Esophagus (tissue), 2 donors: ENCODE measurements at regions not wholly inside any gene's neighbourhood (a gene's known extent, or its start where the extent isn't known, plus 50 kb on each side); places are given as distances from the start of the nearest gene placed in this dataset.

ENCODE experiments used
- H3K27ac ChIP-seq, 2 donors: one replicate each; pipeline ENCODE4 v1.5.1; 2013; ENCODE audit warnings: low read depth in 2 of 2, mild to moderate bottlenecking in 2 of 2, inconsistent platforms in 1 of 2, low read length in 1 of 2, moderate library complexity in 1 of 2
- H3K27me3 ChIP-seq, 2 donors: one replicate each; pipeline ENCODE4 v1.6.1; 2013; ENCODE audit warnings: low read length in 2 of 2, control low read depth in 1 of 2, mild to moderate bottlenecking in 1 of 2; ENCODE audit not compliant: insufficient read depth in 2 of 2, control insufficient read depth in 1 of 2
- H3K36me3 ChIP-seq, 2 donors: one replicate each; pipeline ENCODE4 v1.6.1; 2013; ENCODE audit warnings: low read length in 1 of 2; ENCODE audit not compliant: control insufficient read depth in 2 of 2, insufficient read depth in 2 of 2
- H3K4me1 ChIP-seq, 2 donors: one replicate each; pipeline ENCODE4 v1.6.1; 2013; ENCODE audit warnings: low read length in 1 of 2; ENCODE audit not compliant: control insufficient read depth in 2 of 2, insufficient read depth in 2 of 2
- H3K4me3 ChIP-seq, 2 donors: one replicate each; pipeline ENCODE4 v1.5.1; 2013; ENCODE audit warnings: low read length in 2 of 2, mild to moderate bottlenecking in 2 of 2, low read depth in 1 of 2, moderate library complexity in 1 of 2
- H3K9me3 ChIP-seq, 2 donors: one replicate each; pipeline ENCODE4 v1.6.1; 2013; ENCODE audit warnings: mild to moderate bottlenecking in 2 of 2, low read depth in 1 of 2, low read length in 1 of 2, moderate library complexity in 1 of 2; ENCODE audit not compliant: control insufficient read depth in 2 of 2, insufficient read depth in 1 of 2
- WGBS, 2 donors: extraction: QIAGEN DNeasy Blood & Tissue Kit; methylation state at CpG; one replicate each; pipeline ENCODE4 v1.1.7; 2013; 5-methylcytosine and 5-hydroxymethylcytosine counted together
- donor health status: healthy with polysubstance abuse.
- donor health status: Bipolar disorder and iron deficiency.

GRCh38 chr2:12223732-12224131 is 477.3 kb downstream of the LPIN1 start:
- H3K36me3 ChIP-seq = no peaks in the 10 kb centered on the region
- WGBS, 2 donors = 83 to 85% methylated on average over 6 of the region's 6 CpGs
- H3K9me3 ChIP-seq = peaks cover 4% of the 10 kb centered on the region in 2 donors

GRCh38 chr2:12226653-12227052 is 480.2 kb downstream of the LPIN1 start:
- Histone ChIP-seq H3K4me1 (no peaks in the 10 kb centered on the region), H3K36me3 (no peaks in the 10 kb centered on the region), H3K4me3 (no peak overlapping the region), H3K9me3 (peaks cover 4% of the 10 kb centered on the region in 2 donors), H3K27ac (no peak overlapping the region), H3K27me3 (no peaks in the 10 kb centered on the region)

More at GRCh38 chr2:12223732-12224131, 477.3 kb downstream of the LPIN1 start:
- Histone ChIP-seq H3K27ac (no peak overlapping the region), H3K4me1 (no peaks in the 10 kb centered on the region), H3K27me3 (no peaks in the 10 kb centered on the region), H3K4me3 (no peak overlapping the region)

DNA sequence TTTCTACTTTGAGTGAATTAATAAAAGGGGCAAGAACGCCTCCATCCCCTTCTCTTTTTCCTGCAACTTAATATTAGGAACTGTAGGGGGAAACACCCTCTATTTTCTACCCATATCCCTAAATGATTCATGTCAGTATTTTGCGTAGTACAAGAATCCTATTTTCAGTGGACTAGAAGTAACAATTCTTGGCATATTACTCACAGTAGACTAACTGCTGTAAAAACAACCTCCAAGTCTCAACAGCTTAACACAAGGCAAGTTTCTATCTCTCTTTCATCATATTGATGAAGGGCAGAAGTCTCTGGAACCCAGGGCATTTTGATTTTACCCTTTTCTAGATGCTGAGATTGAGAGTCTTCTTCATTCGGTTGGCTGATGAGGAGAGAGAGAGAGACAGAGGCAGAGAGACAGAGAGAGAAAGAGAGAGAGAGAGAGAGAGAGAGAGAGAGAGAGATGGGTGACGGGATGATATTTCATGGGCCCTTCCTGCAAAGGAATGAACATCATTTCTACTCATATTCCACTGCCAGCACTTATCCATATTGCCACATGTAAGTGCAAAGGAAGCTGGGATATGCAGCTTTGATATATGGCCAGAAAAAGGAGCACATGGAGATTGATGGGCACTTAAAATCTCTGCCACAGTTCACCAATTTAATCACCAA is 481.6 kb downstream of the LPIN1 start:
- H3K36me3 ChIP-seq = no peaks in the 10 kb centered on the region
- WGBS, 2 donors = 86 to 96% methylated on average over 4 of the region's 4 CpGs
- H3K27ac ChIP-seq = no peak overlapping the region
- no peaks in the 10 kb centered on the region for H3K27me3 ChIP-seq
- no peaks in the 10 kb centered on the region for H3K4me1 ChIP-seq
- H3K9me3 ChIP-seq = peaks cover 4% of the 10 kb centered on the region in 2 donors
- H3K4me3 ChIP-seq = no peak overlapping the region

DNA sequence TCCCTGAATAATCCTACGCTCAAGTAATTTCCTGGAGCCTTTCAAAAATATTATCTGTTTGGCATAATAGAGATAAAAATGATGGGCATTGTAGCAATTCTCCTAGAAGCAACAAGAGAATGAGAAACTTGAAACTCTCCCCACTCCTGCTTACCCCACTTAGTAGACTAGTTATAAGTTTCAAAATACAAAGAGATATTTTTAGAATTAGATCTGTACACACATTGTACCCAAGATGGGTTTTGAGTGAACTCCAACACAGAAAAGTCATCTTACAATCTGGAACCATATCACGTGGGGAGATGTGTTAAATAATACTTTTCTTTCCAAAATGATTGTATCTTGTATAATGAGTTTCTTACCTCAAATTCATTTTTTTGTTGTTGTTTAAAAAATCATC is 484.9 kb downstream of the LPIN1 start:
- 83 to 89% methylated on average over 2 of the region's 2 CpGs for WGBS, 2 donors
- H3K27ac ChIP-seq = no peak overlapping the region
- no peaks in the 10 kb centered on the region for H3K4me1 ChIP-seq
- no peaks in the 10 kb centered on the region for H3K27me3 ChIP-seq
- no peak overlapping the region for H3K4me3 ChIP-seq
- no peaks in the 10 kb centered on the region for H3K9me3 ChIP-seq
- H3K36me3 ChIP-seq = no peaks in the 10 kb centered on the region

- H3K27me3 ChIP-seq = no peaks in the 10 kb centered on the region
Observed at GRCh38 chr2:12232876-12233275, 483.9 kb upstream of the TRIB2 start.

DNA sequence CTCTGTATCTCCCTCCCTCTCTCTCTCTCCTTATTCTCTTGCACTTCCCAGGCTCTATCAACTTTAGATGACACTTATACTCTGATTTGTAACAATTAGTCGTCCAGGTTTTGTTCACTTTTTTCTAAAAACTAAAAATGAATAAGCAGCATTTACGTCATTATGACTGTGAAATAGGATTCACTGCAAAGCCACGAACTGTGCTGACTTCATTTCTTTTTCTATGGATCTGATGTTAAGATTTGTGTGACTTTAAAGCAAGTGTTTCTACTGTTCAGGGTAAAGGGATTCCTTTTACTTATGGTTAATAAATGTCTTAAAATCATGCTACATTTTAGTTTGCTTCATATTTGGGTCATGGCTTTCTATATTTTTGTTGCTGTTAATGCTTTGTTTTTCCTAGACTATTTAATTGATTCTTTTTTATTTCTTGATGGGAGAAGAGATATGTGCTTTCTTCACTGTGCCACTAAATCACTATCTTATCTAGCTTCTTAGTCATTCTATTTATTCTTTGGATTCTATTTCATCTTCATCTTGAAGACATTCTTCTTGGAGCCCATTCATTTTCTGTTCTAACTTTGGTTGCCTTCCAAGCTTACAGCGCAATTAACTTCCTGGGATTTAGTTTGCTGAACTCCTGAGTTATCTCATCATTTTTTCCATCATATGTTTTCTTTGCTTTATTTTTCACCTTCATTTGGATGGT is 480.4 kb upstream of the TRIB2 start:
- Histone ChIP-seq H3K4me1 (no peaks in the 10 kb centered on the region), H3K27me3 (no peaks in the 10 kb centered on the region), H3K27ac (no peak overlapping the region), H3K4me3 (no peak overlapping the region), H3K36me3 (no peaks in the 10 kb centered on the region), H3K9me3 (no peaks in the 10 kb centered on the region)
- WGBS, 2 donors = 63 to 80% methylated on average over 4 of the region's 4 CpGs

More at GRCh38 chr2:12232876-12233275, 483.9 kb upstream of the TRIB2 start:
- no peak overlapping the region for H3K27ac ChIP-seq
- H3K9me3 ChIP-seq = no peaks in the 10 kb centered on the region
- H3K4me3 ChIP-seq = no peak overlapping the region
- H3K4me1 ChIP-seq = no peaks in the 10 kb centered on the region
- WGBS, 2 donors = 60 to 73% methylated on average over 3 of the region's 3 CpGs
- no peaks in the 10 kb centered on the region for H3K36me3 ChIP-seq

GRCh38 chr2:12240206-12240605 is 476.5 kb upstream of the TRIB2 start:
- H3K4me1 ChIP-seq = no peaks in the 10 kb centered on the region
- H3K4me3 ChIP-seq = no peak overlapping the region
- no peak overlapping the region for H3K27ac ChIP-seq
- no peaks in the 10 kb centered on the region for H3K9me3 ChIP-seq
- H3K27me3 ChIP-seq = no peaks in the 10 kb centered on the region
- no peaks in the 10 kb centered on the region for H3K36me3 ChIP-seq

- Histone ChIP-seq H3K27me3 (no peaks in the 10 kb centered on the region), H3K4me1 (no peaks in the 10 kb centered on the region), H3K36me3 (no peaks in the 10 kb centered on the region), H3K9me3 (no peaks in the 10 kb centered on the region), H3K27ac (no peak overlapping the region), H3K4me3 (no peak overlapping the region)
- WGBS, 2 donors = 94 to 96% methylated on average over 2 of the region's 2 CpGs
Observed at GRCh38 chr2:12243381-12243780, 473.4 kb upstream of the TRIB2 start.

DNA sequence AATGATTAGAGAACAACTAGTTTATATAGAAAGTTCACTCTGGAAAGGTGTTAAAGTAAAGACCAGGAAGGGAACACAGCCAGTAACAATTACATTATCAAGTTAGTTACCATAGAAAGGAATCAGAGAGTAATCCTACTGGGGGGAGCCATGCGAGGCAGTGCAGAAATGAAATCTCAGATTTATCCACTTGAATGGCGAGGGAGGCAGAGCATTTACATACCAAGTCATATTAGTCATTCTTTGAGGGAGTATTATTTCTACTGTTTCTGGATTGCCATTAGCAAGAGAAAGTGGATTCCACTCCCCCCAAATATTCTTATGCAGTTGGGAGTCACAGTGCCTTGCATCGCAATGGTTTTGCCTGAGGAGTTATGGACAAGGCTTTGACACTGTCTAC is 472.7 kb upstream of the TRIB2 start:
- no peaks in the 10 kb centered on the region for H3K4me1 ChIP-seq
- no peak overlapping the region for H3K27ac ChIP-seq
- no peak overlapping the region for H3K4me3 ChIP-seq
- H3K36me3 ChIP-seq = no peaks in the 10 kb centered on the region
- WGBS, 2 donors = 31 to 47% methylated on average over 3 of the region's 3 CpGs
- H3K9me3 ChIP-seq = no peaks in the 10 kb centered on the region
- H3K27me3 ChIP-seq = no peaks in the 10 kb centered on the region

GRCh38 chr2:12251121-12251520 is 465.6 kb upstream of the TRIB2 start:
- H3K36me3 ChIP-seq = no peaks in the 10 kb centered on the region
- no peak overlapping the region for H3K27ac ChIP-seq
- WGBS, 2 donors = 76 to 93% methylated on average over 2 of the region's 2 CpGs
- no peaks in the 10 kb centered on the region for H3K9me3 ChIP-seq
- H3K4me3 ChIP-seq = no peak overlapping the region
- H3K4me1 ChIP-seq = no peaks in the 10 kb centered on the region
- H3K27me3 ChIP-seq = no peaks in the 10 kb centered on the region
